ENCODE measurements at regions not wholly inside any gene's neighbourhood (a gene's known extent, or its start where the extent isn't known, plus 50 kb on each side); places are given as distances from the start of the nearest gene placed in this dataset.

- DNase-seq, result no peak
These were observed 1124.3 kb downstream of the BRD1 start for GRCh38 chr22:48703265-48703941.

DNA sequence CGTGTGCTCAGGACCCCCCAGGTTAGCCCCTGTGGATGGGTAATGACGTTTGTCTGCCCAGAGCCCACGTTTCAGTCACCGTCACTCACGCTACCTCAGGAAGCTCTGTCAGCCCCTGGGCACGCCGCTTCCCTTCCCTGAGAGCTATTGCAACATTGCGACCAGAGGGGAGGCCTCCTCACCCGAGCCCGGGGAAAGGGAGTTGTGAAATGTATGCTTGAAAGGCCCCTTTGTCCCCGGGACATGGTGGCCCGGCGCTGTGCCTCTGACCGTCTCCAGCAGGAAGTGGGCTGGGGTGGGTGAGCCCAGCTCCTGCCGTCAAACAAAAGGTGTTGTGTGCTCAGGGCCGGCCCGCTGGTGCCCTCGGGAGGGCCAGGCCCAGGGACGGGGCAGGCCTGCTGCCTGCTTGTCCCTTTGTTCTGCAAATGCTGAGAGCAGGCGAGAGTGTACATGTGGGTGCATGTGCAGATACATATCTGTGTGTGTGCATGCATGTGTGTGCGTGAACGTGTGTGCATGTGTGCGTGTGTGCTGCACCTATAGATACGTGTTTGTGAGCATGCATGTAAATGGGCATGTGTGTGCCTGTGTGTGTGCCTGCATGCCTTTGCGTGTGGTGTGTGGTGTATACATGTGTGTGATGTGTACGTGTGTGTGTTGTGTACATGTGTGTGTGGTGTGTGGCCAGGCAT, 1125.0 kb downstream of the BRD1 start:
- no peak for DNase-seq

- no peak for DNase-seq
These were observed 1126.2 kb downstream of the BRD1 start for GRCh38 chr22:48701296-48702030.

GRCh38 chr22:48700566-48701295, 1126.9 kb downstream of the BRD1 start:
- DNase-seq, result peak; percentile 66

DNA sequence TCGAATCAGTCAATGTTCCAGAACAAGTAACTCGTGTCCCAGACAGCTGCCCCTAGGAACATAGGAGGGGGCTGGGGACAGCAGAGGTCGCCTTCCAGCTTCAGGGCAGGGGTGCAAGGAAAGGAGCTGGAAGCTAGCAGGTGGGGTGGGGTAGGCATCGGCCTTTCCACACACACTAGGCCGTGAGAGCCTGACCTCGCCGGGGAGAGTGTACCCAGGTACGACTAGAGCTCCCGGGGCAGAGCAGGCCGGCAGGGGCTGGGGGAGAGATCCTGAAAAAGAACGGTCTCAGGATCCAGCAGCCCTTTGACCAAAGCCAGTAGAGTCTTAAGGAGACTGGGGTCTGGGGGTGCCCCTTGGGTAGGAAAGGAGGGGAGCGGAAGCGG, 1127.5 kb downstream of the BRD1 start:
- DNase-seq, result no peak

GRCh38 chr22:48699511-48699910, 1128.2 kb downstream of the BRD1 start:
- DNase-seq, result no peak

GRCh38 chr22:48698618-48699017, 1129.1 kb downstream of the BRD1 start:
- DNase-seq, result no peak

GRCh38 chr22:48697694-48698276, 1129.9 kb downstream of the BRD1 start:
- DNase-seq, result no peak

DNA sequence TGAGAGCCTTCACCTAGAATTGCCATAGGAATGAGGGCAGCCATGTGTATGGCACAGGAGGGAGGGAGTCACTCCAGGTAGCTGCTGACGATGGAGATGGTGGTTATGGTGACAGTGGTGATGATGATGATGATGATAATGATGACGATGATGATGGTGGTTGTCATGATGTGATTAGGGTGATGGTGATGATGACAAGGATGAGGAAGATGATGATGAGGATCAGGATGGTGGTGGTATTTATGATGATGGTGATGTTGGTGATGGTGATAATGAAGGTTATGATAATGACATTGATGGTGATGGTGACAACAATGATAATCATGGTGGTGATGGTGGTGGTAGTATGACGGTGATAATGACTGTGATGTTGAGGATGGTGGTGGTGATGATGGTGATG, 1130.5 kb downstream of the BRD1 start:
- no peak for DNase-seq

DNA sequence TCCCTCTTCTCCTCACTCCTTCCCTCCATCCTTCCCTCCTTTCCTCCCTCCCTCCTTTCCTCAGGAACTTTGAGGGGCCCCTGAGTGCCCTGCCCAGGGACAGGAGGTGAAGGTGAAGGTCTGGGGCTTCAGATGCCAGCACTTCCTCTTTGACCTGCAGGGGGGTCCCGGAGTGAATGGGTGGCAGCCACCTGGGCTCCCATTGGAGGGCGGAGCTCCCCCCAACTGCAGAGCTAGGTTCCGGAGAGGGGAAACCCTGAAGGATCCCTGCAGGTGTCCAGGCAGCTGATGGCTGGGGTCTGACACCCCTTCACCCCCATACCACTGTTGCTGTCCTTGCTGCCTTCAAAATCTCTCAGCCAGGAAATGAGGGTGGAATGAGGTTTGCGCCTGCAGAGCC, 1131.3 kb downstream of the BRD1 start:
- DNase-seq, result no peak

DNA sequence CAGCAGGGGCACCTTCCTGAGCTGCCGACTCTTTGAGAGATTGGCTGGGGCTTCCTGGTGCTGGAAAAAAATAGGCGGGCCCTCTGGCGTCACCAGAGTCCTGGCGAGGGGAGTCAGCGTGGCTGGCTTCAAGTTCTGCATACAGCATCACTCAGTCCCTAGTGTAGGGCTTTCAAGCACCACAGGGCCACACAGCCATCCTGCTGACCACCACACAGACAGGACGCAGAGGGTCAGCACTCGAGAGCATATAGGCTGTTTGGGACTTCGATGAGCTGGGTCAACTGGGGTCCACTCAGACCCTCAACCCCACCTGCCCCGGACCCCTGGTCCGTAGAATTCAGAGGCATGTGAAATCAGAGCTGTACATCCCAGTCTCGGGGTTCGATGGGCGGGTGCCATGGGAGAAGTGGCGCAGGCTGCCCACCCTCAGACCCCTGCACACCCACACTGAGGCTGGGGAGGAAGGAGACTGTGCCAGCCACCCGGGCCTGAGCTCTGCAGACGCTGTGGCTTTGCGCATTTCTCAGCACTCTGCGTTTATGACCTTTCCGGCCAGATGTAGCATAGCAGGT, 1131.9 kb downstream of the BRD1 start:
- DNase-seq, result no peak

DNA sequence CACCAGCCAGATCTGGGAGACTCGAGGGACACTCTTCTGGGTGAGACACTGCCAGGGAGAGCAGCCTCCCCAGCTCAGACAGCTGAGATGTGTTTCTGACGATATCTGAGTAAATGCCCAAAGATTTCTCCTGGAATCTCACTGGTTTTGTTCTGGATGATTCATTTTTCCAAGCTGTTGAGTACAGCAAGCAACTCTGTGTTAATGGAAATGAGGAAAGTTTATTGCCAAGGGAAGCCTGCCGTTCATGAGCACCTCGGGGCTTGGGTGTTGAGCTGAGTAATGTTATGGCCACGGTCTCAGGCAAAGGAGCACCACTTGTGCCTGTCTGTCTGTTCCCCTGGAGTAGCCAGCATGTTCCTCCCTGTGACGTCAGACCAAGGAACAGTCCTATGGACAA, 1132.4 kb downstream of the BRD1 start:
- DNase-seq, result no peak

GRCh38 chr22:48694296-48694883, 1133.3 kb downstream of the BRD1 start:
- DNase-seq, result no peak

DNA sequence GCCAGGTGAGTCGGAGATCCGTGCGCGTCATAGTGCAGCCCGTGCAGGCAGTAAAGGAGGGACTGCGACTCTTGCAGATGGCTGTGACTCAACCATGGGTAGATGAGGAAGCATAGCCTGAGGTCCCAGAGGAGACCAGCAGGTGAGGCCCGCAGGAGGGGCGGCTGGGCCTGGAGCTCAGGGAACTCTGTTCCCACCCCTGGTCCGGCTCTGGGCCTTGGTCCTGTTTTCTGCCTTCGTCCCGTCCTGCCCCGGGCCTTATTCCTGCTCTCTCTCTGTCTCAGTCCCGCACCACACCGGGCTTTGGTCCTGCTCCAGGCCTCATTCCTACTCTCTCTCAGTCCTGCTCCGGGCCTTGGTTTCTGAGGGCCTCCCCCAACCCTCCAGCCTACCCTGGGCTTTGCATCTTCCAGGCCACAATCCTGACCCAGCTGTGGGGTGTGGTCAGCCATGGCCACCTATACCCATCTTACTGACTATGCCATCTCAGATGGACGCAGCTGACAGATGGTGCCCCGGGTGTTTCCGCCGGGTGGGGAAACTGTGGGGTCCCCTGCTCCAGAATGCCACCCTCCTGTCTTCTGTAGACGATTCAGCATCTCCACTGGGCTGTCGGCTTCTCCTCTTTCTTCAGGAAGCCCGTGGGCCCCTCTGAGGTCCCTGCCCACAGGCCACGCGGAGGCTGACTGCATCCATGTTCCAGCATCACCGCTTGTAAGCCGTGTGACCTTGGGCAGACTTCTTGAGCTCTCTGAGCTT, 1134.1 kb downstream of the BRD1 start:
- DNase-seq, result no peak

GRCh38 chr22:48692734-48693376, 1134.8 kb downstream of the BRD1 start:
- DNase-seq, result no peak

- DNase-seq, result no peak
These were observed 1136.2 kb downstream of the BRD1 start for GRCh38 chr22:48691431-48691851.

GRCh38 chr22:48690583-48691317, 1136.9 kb downstream of the BRD1 start:
- DNase-seq, result no peak

- DNase-seq, result no peak
These were observed 1138.5 kb downstream of the BRD1 start for GRCh38 chr22:48689206-48689605.

DNA sequence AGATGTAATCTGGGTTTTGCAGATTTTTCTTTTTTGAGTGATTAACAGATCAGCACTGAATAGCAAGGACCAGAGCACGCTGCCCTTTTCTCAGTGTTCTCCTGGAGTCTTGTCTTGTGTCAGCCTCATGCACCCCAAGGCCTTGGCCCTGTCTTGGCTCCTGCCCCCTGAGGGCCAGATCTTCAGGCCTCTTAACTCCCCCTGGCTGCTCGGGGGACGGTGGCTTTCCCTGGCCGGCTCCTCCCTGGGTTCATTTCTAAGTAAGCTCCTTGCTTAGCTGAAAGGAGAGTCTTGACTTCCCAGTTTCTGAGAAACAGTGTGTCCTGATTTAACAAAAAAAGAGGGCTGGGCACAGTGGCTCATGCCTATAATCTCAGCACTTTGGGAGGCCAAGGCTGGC, 1139.3 kb downstream of the BRD1 start:
- no peak for DNase-seq

GRCh38 chr22:48687606-48688005, 1140.1 kb downstream of the BRD1 start:
- DNase-seq, result no peak
